K562 (cell line): ENCODE measurements at regions not wholly inside any gene's neighbourhood (a gene's known extent, or its start where the extent isn't known, plus 50 kb on each side); places are given as distances from the start of the nearest gene placed in this dataset.

ENCODE experiments used
- ATAC-seq: fragments of 200-7000 bp; cut with Tn5 transposase; 3 replicates; pipeline ENCODE4 v1.9.1; 2020; ENCODE audit warnings: moderate library complexity
- BruUV-seq: library from RNA; stranded (reverse); fragments of 400-500 nt; replicated peaks from 2 replicates; lab custom pipeline; 2021; lab: Mats Ljungman, UMichigan
- CTCF ChIA-PET: fragments of 300-600 bp; formaldehyde crosslinking; extraction: SDS; loops from one replicate; lab custom pipeline; 2021; ENCODE audit warnings: low intra/inter-chr PET ratio; lab: Yijun Ruan, JAX
- POLR2A ChIA-PET: fragments of 300-600, 350-650 bp; sonication (Branson Sonifier 250); formaldehyde crosslinking; extraction: SDS; loops from one replicate; lab custom pipeline; 2021; ENCODE audit warnings: antibody characterized with exemption, inconsistent platforms; lab: Yijun Ruan, JAX
- DNase-seq, 4 experiments: peaks; one replicate each; pipeline versions ENCODE4 v3.0.0 to v3.0.0-alpha.2; 2011 to 2018; ENCODE audit warnings: low spot score in 3 of 4, mixed read lengths in 3 of 4; ENCODE audit errors: extremely low read depth in 1 of 4
- FAIRE-seq: peaks from 2 replicates; lab custom pipeline; 2011; peaks lifted over from hg19 to GRCh38; lab: Jason Lieb, UNC
- H2AFZ ChIP-seq: 2 replicates; pipeline ENCODE4 v1.6.0; 2011; ENCODE audit warnings: low read depth, low read length, control low read depth, inconsistent platforms
- H3K27ac ChIP-seq: fragments of 200-600 bp; 3 replicates; pipeline ENCODE4 v1.8.0; 2011; ENCODE audit warnings: low read depth, mild to moderate bottlenecking, control low read depth, inconsistent platforms, low read length, moderate library complexity, mixed read lengths; ENCODE audit errors: extremely low read depth
- H3K27me3 ChIP-seq, 2 experiments: fragments of 300-600 bp in 1 of 2; 2 replicates in 1 of 2; 3 replicates in 1 of 2; pipeline versions ENCODE4 v1.6.0 to v1.8.0; 2011; ENCODE audit warnings: inconsistent platforms in 2 of 2, low read length in 2 of 2, mild to moderate bottlenecking in 1 of 2, mixed read lengths in 1 of 2, moderate library complexity in 1 of 2; ENCODE audit not compliant: control insufficient read depth in 2 of 2, insufficient read depth in 2 of 2
- H3K36me3 ChIP-seq: fragments of 300-600 bp; 3 replicates; pipeline ENCODE4 v1.8.0; 2011; ENCODE audit warnings: mild to moderate bottlenecking, low read length, inconsistent platforms; ENCODE audit not compliant: control insufficient read depth, insufficient read depth
- H3K4me1 ChIP-seq, 2 experiments: fragments of 200-600 bp in 1 of 2; replicated peaks in 1 of 2; 2 replicates in 1 of 2; 3 replicates in 1 of 2; pipeline versions ENCODE4 v1.5.1 to v1.8.0; 2011; ENCODE audit warnings: inconsistent platforms in 2 of 2, low read length in 2 of 2, mild to moderate bottlenecking in 1 of 2, mixed read lengths in 1 of 2, moderate library complexity in 1 of 2; ENCODE audit not compliant: control insufficient read depth in 2 of 2, insufficient read depth in 2 of 2
- H3K4me2 ChIP-seq: 2 replicates; pipeline ENCODE4 v1.6.1; 2011; ENCODE audit warnings: low read length, control low read depth, inconsistent platforms, mixed read lengths; ENCODE audit not compliant: insufficient read depth
- H3K4me3 ChIP-seq: fragments of 200-600 bp; sonication (generic), shearing (Covaris generic); 2 replicates; pipeline ENCODE4 v1.5.1; 2016; ENCODE audit warnings: control low read depth, inconsistent platforms
- H3K79me2 ChIP-seq: fragments of 200-600 bp; 3 replicates; pipeline ENCODE4 v1.8.0; 2011; ENCODE audit warnings: low read length, inconsistent platforms; ENCODE audit not compliant: control insufficient read depth, insufficient read depth
- H3K9ac ChIP-seq, 2 experiments: 2 replicates each; pipeline versions ENCODE4 v1.6.0 to v1.6.1; 2011; ENCODE audit warnings: low read depth in 2 of 2, low read length in 2 of 2, control low read depth in 1 of 2, inconsistent platforms in 1 of 2, mild to moderate bottlenecking in 1 of 2, mixed read lengths in 1 of 2; ENCODE audit not compliant: insufficient read depth in 1 of 2
- H3K9me1 ChIP-seq: one replicate; pipeline ENCODE4 v1.6.0; 2011; ENCODE audit warnings: inconsistent platforms, mild to moderate bottlenecking, low read length, moderate library complexity; ENCODE audit not compliant: control insufficient read depth, insufficient read depth
- H3K9me3 ChIP-seq: replicated peaks from 2 replicates; pipeline ENCODE4 v1.5.1; 2011; ENCODE audit warnings: low read depth, low read length, inconsistent platforms; ENCODE audit not compliant: control insufficient read depth, insufficient read depth
- H4K20me1 ChIP-seq: replicated peaks from 2 replicates; pipeline ENCODE4 v1.6.1; 2011; ENCODE audit warnings: low read length, inconsistent platforms, mixed read lengths; ENCODE audit not compliant: control insufficient read depth, insufficient read depth
- CC2D1A ChIP-seq: fragments of 450-650 bp; IDR thresholded peaks from 2 replicates; pipeline ENCODE4 v1.6.1; 2017; ENCODE audit warnings: mild to moderate bottlenecking
- NFRKB ChIP-seq: fragments of 450-650 bp; IDR thresholded peaks from 2 replicates; pipeline ENCODE4 v1.6.1; 2016; ENCODE audit warnings: low read depth
- PHB2 ChIP-seq: fragments of 450-650 bp; IDR thresholded peaks from 2 replicates; pipeline ENCODE4 v1.6.1; 2017; ENCODE audit warnings: low read depth
- TEAD2 ChIP-seq: fragments of 450-650 bp; IDR thresholded peaks from 2 replicates; pipeline ENCODE4 v1.6.1; 2016; ENCODE audit warnings: missing genetic modification characterization, control low read depth, missing compliant biosample characterization
- ZBTB7A ChIP-seq: IDR thresholded peaks from 2 replicates; pipeline ENCODE4 v1.6.1; 2011; ENCODE audit warnings: low read depth, mild to moderate bottlenecking, low read length, moderate library complexity, borderline replicate concordance; ENCODE audit not compliant: control insufficient read depth
- WGBS: fragments of 100-300 bp; shearing (Covaris generic); methylation state at CpG from one replicate; pipeline ENCODE4 v1.1.6; 2016; ENCODE audit warnings: low coverage, mixed read lengths; ENCODE audit not compliant: insufficient coverage; ENCODE audit errors: missing lambda C conversion rate; 5-methylcytosine and 5-hydroxymethylcytosine counted together
- in situ Hi-C: fragments of 300-500 bp; cut with MboI; formaldehyde crosslinking; loops from 4 replicates; pipeline ENCODE4 v1.15.0; 2018; ENCODE audit warnings: inconsistent platforms, mixed read lengths
- intact Hi-C: fragments of 100-400 bp; cut with micrococcal nuclease; formaldehyde crosslinking; loops from 2 replicates; pipeline ENCODE4 v1.14.2; 2022
- TF ChIP-seq, protein P1 (sequence below): sonication (generic); formaldehyde crosslinking; IDR thresholded peaks from 2 replicates; pipeline ENCODE4 v1.9.0; 2022; ENCODE audit warnings: mild to moderate bottlenecking, missing genetic modification reagents
- TF ChIP-seq, protein P2 (sequence below): sonication (generic); formaldehyde crosslinking; IDR thresholded peaks from 2 replicates; pipeline ENCODE4 v1.8.1; 2023; ENCODE audit warnings: missing genetic modification reagents, mild to moderate bottlenecking, borderline replicate concordance

DNA sequence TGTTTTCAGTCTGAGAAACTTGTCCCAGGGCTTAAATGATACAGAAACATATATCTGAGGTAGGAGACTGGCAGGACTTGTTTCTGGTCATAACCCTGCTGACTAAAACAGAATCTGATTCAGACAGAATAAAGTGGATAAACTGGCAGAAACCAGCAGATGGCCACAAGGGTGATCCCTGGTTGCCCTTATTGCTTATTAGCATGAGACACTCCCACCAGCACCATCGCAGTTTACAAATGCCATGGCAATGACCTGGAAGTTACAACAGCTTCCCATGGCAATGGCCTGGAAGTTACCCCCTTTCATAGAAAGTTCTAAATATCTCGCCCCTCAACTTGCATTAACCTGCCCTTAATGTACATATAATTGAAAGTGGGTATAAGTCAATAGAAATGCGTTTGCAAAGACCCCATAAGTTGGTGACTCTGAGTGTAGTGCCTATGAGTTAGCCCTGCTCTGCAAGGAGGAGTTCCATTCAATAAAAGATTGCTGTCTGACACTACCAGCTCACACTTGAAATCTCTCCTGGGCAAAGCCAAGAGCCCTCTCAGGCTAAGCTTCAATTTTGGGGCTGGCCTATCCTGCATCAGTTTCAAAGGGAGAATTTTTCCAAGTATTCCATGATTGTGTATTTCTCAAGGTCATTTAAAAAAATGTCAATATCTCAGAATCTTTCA, 52.9 kb upstream of the PAGE5 start (continued):
- TF ChIP-seq NFRKB = no peak
- TF ChIP-seq TEAD2 (tag) = no peak
- TF ChIP-seq, protein P1, sequence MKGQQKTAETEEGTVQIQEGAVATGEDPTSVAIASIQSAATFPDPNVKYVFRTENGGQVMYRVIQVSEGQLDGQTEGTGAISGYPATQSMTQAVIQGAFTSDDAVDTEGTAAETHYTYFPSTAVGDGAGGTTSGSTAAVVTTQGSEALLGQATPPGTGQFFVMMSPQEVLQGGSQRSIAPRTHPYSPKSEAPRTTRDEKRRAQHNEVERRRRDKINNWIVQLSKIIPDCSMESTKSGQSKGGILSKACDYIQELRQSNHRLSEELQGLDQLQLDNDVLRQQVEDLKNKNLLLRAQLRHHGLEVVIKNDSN (CRISPR knock-in tag) = no peak
- TF ChIP-seq CC2D1A = no peak
- TF ChIP-seq PHB2 = no peak
- TF ChIP-seq ZBTB7A = no peak
- TF ChIP-seq, all 486 proteins: peak for 0

DNA sequence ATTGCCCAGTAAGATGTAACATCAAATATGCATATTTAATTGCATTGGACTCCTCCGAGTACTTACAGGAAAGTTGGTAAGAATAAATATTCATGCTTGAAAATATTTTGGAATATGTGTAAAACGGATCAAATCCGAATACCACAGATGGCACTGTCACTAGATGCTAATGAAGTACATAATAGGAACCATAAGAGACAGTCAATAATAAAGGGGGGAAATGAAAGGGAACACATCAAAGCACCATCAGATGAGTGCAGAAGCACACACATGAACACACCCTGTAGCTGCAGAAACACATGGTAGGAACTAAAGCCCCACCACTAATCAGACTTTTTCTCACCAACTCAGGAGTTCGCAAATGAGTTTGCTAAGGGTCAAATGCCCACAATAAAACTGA, 52.2 kb upstream of the PAGE5 start:
- H3K36me3 ChIP-seq = no peaks in the 10 kb centered on the region
- BruUV-seq = no TSS peak
- in situ Hi-C loops = no loop called here
- no peak overlapping the region for H3K9ac ChIP-seq
- H3K4me1 ChIP-seq = no peaks in the 10 kb centered on the region
- H3K27ac ChIP-seq = no peak overlapping the region
- ChIA-PET CTCF (no interaction called here), POLR2A (no interaction called here)
- H4K20me1 ChIP-seq = no peaks in the 10 kb centered on the region
- H3K9me3 ChIP-seq = peaks cover 2% of the 10 kb centered on the region; the same call in 1 of the 2 replicates
- WGBS = 6% methylated on average over 4 of the region's 4 CpGs
- no peak for DNase-seq
- no peaks in the 10 kb centered on the region for H3K9me1 ChIP-seq
- H2AFZ ChIP-seq = no peak overlapping the region
- no peaks in the 10 kb centered on the region for H3K79me2 ChIP-seq
- ATAC-seq = no peak
- TF ChIP-seq, protein P2, sequence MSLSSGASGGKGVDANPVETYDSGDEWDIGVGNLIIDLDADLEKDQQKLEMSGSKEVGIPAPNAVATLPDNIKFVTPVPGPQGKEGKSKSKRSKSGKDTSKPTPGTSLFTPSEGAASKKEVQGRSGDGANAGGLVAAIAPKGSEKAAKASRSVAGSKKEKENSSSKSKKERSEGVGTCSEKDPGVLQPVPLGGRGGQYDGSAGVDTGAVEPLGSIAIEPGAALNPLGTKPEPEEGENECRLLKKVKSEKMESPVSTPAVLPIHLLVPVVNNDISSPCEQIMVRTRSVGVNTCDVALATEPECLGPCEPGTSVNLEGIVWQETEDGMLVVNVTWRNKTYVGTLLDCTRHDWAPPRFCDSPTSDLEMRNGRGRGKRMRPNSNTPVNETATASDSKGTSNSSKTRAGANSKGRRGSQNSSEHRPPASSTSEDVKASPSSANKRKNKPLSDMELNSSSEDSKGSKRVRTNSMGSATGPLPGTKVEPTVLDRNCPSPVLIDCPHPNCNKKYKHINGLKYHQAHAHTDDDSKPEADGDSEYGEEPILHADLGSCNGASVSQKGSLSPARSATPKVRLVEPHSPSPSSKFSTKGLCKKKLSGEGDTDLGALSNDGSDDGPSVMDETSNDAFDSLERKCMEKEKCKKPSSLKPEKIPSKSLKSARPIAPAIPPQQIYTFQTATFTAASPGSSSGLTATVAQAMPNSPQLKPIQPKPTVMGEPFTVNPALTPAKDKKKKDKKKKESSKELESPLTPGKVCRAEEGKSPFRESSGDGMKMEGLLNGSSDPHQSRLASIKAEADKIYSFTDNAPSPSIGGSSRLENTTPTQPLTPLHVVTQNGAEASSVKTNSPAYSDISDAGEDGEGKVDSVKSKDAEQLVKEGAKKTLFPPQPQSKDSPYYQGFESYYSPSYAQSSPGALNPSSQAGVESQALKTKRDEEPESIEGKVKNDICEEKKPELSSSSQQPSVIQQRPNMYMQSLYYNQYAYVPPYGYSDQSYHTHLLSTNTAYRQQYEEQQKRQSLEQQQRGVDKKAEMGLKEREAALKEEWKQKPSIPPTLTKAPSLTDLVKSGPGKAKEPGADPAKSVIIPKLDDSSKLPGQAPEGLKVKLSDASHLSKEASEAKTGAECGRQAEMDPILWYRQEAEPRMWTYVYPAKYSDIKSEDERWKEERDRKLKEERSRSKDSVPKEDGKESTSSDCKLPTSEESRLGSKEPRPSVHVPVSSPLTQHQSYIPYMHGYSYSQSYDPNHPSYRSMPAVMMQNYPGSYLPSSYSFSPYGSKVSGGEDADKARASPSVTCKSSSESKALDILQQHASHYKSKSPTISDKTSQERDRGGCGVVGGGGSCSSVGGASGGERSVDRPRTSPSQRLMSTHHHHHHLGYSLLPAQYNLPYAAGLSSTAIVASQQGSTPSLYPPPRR (CRISPR knock-in tag) = no peak
- H3K4me3 ChIP-seq = no peak overlapping the region
- FAIRE-seq = no peak
- no peak overlapping the region for H3K4me2 ChIP-seq
- H3K27me3 ChIP-seq = peaks cover 0 to 6% of the 10 kb centered on the region in 2 experiments; a peak in 1 of 5 replicates
- intact Hi-C loops = no loop called here
